Heart right ventricle (tissue), 16 donors: ENCODE measurements at regions not wholly inside any gene's neighbourhood (a gene's known extent, or its start where the extent isn't known, plus 50 kb on each side); places are given as distances from the start of the nearest gene placed in this dataset.

ENCODE experiments used
- ATAC-seq, 8 donors: fragments of 200-7000 bp; cut with Tn5 transposase; one replicate each; pipeline ENCODE4 v1.9.1; 2020; ENCODE audit warnings: mild to moderate bottlenecking in 8 of 8, moderate library complexity in 8 of 8, moderate number of reproducible peaks in 1 of 8
- DNase-seq, 2 donors: peaks; one replicate each; pipeline ENCODE4 v3.0.0-alpha.2; 2020
- H3K27ac ChIP-seq, 10 donors: fragments of 200-600 bp; sonication (generic) in 2 of 10; one replicate each; pipeline versions ENCODE4 v1.5.0 to v1.8.0; 2020 to 2022; ENCODE audit warnings: mild to moderate bottlenecking in 3 of 10
- H3K27me3 ChIP-seq, 7 donors: fragments of 200-600 bp; one replicate each; pipeline ENCODE4 v1.8.0; 2021 to 2022; ENCODE audit warnings: mild to moderate bottlenecking in 2 of 7
- H3K36me3 ChIP-seq, 9 donors: fragments of 200-600 bp; sonication (generic) in 1 of 9; one replicate each; pipeline versions ENCODE4 v1.5.0 to v1.8.0; 2020 to 2022; ENCODE audit warnings: mild to moderate bottlenecking in 2 of 9
- H3K4me1 ChIP-seq, 9 donors: fragments of 200-600 bp; sonication (generic) in 1 of 9; one replicate each; pipeline versions ENCODE4 v1.5.0 to v1.8.0; 2020 to 2022; ENCODE audit warnings: mild to moderate bottlenecking in 4 of 9
- H3K4me3 ChIP-seq, 10 donors: fragments of 200-600 bp; sonication (generic) in 2 of 10; one replicate each; pipeline versions ENCODE4 v1.5.0 to v1.8.0; 2020 to 2022; ENCODE audit warnings: mild to moderate bottlenecking in 7 of 10, moderate library complexity in 2 of 10
- H3K9me3 ChIP-seq, 11 donors: fragments of 200-600 bp in 10 of 11; sonication (generic) in 2 of 11; one replicate each; pipeline versions ENCODE4 v1.5.0 to v1.8.0; 2013 to 2022; ENCODE audit warnings: mild to moderate bottlenecking in 2 of 11, control low read depth in 1 of 11, moderate library complexity in 1 of 11
- WGBS, 2 donors: extraction: QIAGEN DNeasy Blood & Tissue Kit; methylation state at CpG; one replicate each; pipeline ENCODE4 v1.1.7; 2013; ENCODE audit warnings: inconsistent platforms in 1 of 2; 5-methylcytosine and 5-hydroxymethylcytosine counted together
- intact Hi-C, 10 donors: fragments of 100-400 bp; cut with DNase I; formaldehyde crosslinking; loops; one replicate each; pipeline versions ENCODE4 v1.11.1 to v1.14.2; 2022
- TF ChIP-seq, protein P1 (sequence below), 9 donors: fragments of 200-600 bp; sonication (generic) in 2 of 9; IDR thresholded peaks; one replicate each; pipeline versions ENCODE4 v1.5.0 to v1.8.0; 2021 to 2022; ENCODE audit warnings: antibody characterized with exemption in 9 of 9, mild to moderate bottlenecking in 5 of 9, moderate library complexity in 1 of 9
- donor health status: Arrhythmogenic right ventricular cardiomyopathy.
- donor health status: ischemic (EF 13 %, LVEDD 7.1; RV severe dilation, severe dysfunction).
- donor health status: healthy with polysubstance abuse.
- donor health status: DM: no; HTN: yes; CAD: no.
- donor health status: DM: no; HTN: no; CAD: no.
- donor health status: ischemic (EF 25% LVEDD 6.9; RV normal size, moderate dysfunction).
- donor health status: ischemic (EF 25% LVEDD 5.7; RV mildly dilated, moderate dysfunction).
- donor health status: healthy.
- donor health status: DM: yes; HTN: yes; CAD: no.
- donor health status: Ischemic cardiomyopathy.
- donor health status: ischemic (EF 35%, LVEDD 5.7; RV mildly dilated, moderate dysfunction).
- donor health status: nonischemic (EF 11% LVEDD 7.7; RV severe dilation, severe dysfunction).
- donor health status: DM: yes; HTN: yes; CAD: no.
- donor health status: PGD.
- donor health status: ischemic (EF 29% LVEDD 5.4; RV normal size, mild dysfunction).
- donor health status: nonischemic (EF 23%, LVEDD 6.1; RV moderate dilation, normal function).

DNA sequence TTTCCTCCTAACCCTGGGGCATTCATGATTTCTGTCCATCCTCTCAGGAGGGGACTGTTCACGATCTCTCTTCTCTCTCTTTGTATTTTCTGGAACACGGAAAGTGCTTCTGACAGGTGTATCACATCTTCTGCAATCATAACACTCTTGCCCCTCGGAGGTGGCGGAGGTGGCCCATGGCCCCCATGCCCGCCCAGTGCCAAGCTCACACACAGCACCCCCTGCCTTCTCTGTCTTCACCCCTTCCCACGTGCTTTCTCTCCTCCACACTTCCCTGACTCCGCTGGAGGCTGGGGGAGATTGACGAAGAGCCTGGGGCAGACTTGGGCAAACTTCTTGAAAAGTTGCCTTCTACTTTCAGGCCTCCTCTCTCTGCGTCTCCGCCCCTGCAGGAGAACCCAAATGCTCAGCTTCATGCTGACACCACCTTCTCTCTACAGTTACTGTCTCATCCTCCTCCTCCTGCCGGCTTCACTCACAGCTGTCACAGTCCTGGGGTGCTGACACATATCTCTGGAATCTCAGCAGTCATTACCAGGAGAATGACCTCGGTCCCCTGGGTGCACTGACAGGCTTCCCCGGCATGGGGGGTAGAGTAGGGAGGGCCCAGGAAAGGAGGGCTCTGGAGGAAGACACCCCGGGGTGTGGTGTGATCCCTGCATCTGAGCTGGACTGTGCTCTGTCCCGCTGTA, 127.1 kb downstream of the ENGASE start:
- Histone ChIP-seq H3K36me3 (no peaks in the 10 kb centered on the region), H3K4me3 (no peak overlapping the region), H3K27ac (no peak overlapping the region), H3K4me1 (no peaks in the 10 kb centered on the region), H3K9me3 (no peaks in the 10 kb centered on the region), H3K27me3 (peaks cover 0 to 90% (median 67%) of the 10 kb centered on the region in 7 donors)
- TF ChIP-seq, protein P1, sequence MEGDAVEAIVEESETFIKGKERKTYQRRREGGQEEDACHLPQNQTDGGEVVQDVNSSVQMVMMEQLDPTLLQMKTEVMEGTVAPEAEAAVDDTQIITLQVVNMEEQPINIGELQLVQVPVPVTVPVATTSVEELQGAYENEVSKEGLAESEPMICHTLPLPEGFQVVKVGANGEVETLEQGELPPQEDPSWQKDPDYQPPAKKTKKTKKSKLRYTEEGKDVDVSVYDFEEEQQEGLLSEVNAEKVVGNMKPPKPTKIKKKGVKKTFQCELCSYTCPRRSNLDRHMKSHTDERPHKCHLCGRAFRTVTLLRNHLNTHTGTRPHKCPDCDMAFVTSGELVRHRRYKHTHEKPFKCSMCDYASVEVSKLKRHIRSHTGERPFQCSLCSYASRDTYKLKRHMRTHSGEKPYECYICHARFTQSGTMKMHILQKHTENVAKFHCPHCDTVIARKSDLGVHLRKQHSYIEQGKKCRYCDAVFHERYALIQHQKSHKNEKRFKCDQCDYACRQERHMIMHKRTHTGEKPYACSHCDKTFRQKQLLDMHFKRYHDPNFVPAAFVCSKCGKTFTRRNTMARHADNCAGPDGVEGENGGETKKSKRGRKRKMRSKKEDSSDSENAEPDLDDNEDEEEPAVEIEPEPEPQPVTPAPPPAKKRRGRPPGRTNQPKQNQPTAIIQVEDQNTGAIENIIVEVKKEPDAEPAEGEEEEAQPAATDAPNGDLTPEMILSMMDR (IDR thresholded peaks at IDR 0.05), result no peak
- ATAC-seq (no peak), DNase-seq (no peak)
- intact Hi-C loops, result no loop called here
- 41 to 43% methylated on average over 15 of the region's 15 CpGs for WGBS, 2 donors

DNA sequence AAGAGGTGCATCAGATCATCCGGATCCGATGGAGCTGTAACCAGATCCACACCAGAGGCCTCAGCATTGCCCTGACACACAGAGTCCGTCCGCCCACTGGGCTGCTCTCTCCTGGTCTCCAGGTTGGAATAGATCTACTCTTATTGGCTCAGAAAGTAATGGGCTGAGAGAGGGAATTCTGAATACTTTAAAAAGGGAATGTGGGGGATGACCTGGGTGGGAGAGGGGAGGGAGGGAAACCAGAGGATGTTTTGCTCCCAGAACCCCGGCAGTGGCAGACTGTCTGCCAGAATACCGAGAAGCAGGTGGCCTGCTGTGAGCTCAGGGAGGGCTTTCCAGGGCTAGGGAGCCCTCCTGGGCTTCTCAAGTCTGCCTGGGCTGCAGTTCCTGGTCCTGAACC, 126.5 kb downstream of the ENGASE start:
- DNase-seq, result no peak
- intact Hi-C loops, result no loop called here
- H3K36me3 ChIP-seq, result no peaks in the 10 kb centered on the region
- no peaks in the 10 kb centered on the region for H3K9me3 ChIP-seq
- no peak overlapping the region for H3K4me3 ChIP-seq
- no peak for ATAC-seq
- TF ChIP-seq, protein P1 (IDR thresholded peaks at IDR 0.05), result no peak
- 17 to 25% methylated on average over 6 of the region's 6 CpGs for WGBS, 2 donors
- no peaks in the 10 kb centered on the region for H3K4me1 ChIP-seq
- H3K27ac ChIP-seq, result no peak overlapping the region
- H3K27me3 ChIP-seq, result peaks cover 0 to 92% (median 70%) of the 10 kb centered on the region in 7 donors

DNA sequence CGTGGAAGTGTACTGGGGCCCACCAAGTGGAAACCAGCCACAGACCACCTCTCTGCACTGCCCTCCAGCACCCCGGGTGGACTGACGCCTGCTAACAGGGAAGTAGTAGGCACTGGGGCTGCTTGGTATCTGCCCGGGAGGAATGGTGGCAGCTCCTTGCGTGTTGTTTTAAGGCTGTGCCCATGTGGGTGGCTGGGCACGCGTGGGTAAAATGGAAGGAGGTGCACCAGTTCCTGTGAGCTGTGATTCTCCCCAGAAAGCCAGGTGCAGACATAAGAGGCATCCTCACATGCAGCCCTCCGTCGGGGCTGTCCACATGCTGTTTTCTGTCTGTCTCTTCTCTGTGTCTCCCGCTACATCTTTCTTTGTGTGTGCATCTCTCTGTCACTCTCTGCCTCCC, 122.3 kb downstream of the ENGASE start:
- H3K4me3 ChIP-seq, result no peak overlapping the region
- H3K36me3 ChIP-seq, result no peaks in the 10 kb centered on the region
- H3K27ac ChIP-seq, result no peak overlapping the region
- ATAC-seq (no peak), DNase-seq (no peak)
- H3K27me3 ChIP-seq, result peaks cover 0 to 83% (median 58%) of the 10 kb centered on the region in 7 donors
- TF ChIP-seq, protein P1 (IDR thresholded peaks at IDR 0.05), result no peak
- no peaks in the 10 kb centered on the region for H3K9me3 ChIP-seq
- WGBS, 2 donors, result 71% methylated on average over 10 of the region's 10 CpGs
- no peaks in the 10 kb centered on the region for H3K4me1 ChIP-seq
- intact Hi-C loops, result no loop called here

DNA sequence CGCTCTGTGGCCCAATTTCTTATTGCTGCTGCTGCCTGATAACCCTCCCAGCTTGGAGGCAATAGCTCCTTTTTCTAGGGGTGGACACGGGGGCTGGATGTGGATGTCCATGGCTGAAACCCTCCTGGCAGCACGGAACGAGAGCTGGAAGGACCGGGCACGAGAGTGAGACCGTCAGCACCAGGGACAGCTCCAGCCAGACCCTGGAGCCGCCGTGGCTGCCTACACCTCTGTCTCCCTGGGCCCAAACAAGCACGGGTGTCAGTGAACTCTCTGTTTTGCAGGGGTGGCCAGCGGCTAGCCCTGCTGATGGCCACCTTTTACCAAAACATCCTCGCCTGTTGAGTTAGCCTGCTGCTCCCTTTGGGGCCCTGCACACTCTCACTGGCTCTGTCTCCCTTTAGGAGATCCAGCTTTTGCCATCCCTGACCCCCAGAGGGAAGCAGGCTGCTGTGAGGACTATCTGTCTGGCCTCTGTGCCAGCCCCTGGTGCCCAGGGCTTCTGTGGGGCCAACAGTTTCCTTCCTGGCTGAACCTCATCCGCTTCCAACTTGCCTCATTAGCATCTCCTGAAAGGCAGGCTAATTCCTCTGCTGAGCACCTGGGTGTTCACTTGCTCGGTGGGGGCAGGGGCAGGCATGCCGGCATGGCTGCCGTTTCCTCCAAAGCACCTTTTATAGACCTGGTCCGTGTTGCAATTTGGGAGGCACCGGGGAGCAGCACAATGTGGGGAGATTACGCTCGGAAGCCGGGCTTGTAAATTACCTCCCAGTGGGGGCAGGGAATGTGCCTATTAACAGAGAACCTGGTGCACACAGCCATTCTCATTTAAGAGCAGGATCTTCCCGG, 118.1 kb downstream of the ENGASE start:
- WGBS, 2 donors, result 5 to 7% methylated on average over 22 of the region's 22 CpGs
- H3K4me3 ChIP-seq, result no peak overlapping the region
- DNase-seq, result peak; percentile 26 to 48
- intact Hi-C loops, result no loop called here
- H3K36me3 ChIP-seq, result no peaks in the 10 kb centered on the region
- peak in 4 of 8 donors; percentile 53 to 71 (median 60) for ATAC-seq
- H3K27ac ChIP-seq, result no peak overlapping the region
- H3K27me3 ChIP-seq, result peaks cover 0 to 84% (median 68%) of the 10 kb centered on the region in 7 donors
- H3K4me1 ChIP-seq, result no peaks in the 10 kb centered on the region
- TF ChIP-seq, protein P1 (IDR thresholded peaks at IDR 0.05), result no peak
- H3K9me3 ChIP-seq, result no peaks in the 10 kb centered on the region
